ENCODE measurements at regions not wholly inside any gene's neighbourhood (a gene's known extent, or its start where the extent isn't known, plus 50 kb on each side); places are given as distances from the start of the nearest gene placed in this dataset.

GRCh38 chr2:71928734-71929481 lies 218.8 kb downstream of the CYP26B1 start (continued):
- no peak for TF ChIP-seq RCOR1 (conservative IDR thresholded peaks at IDR 0.05; ENCODE audit: low read depth, low read length)
- TF ChIP-seq HDAC2 (IDR thresholded peaks at IDR 0.05): no peak
- no peak for TF ChIP-seq CHD4 (IDR thresholded peaks at IDR 0.05)
- TF ChIP-seq EED (IDR thresholded peaks at IDR 0.05; ENCODE audit: low read depth): no peak
- TF ChIP-seq CBX5 (IDR thresholded peaks at IDR 0.05; ENCODE audit: low read depth): no peak
- TF ChIP-seq GABPA (IDR thresholded peaks at IDR 0.05; ENCODE audit: low read depth): no peak
- TF ChIP-seq SKIL (IDR thresholded peaks at IDR 0.05; ENCODE audit: low read depth, poor library complexity, severe bottlenecking): no peak
- no peak for TF ChIP-seq ELK1 (IDR thresholded peaks at IDR 0.05; ENCODE audit: low read depth, low read length)
- no peak for TF ChIP-seq SMAD5 (IDR thresholded peaks at IDR 0.05; ENCODE audit: low read depth)
- no peak for TF ChIP-seq CEBPB (IDR thresholded peaks at IDR 0.05; ENCODE audit: borderline replicate concordance in 1 of 2, low read depth in 2 of 2, low read length in 2 of 2)

Data from GM12878 (cell line).